ENCODE measurements at regions not wholly inside any gene's neighbourhood (a gene's known extent, or its start where the extent isn't known, plus 50 kb on each side); places are given as distances from the start of the nearest gene placed in this dataset.

DNA sequence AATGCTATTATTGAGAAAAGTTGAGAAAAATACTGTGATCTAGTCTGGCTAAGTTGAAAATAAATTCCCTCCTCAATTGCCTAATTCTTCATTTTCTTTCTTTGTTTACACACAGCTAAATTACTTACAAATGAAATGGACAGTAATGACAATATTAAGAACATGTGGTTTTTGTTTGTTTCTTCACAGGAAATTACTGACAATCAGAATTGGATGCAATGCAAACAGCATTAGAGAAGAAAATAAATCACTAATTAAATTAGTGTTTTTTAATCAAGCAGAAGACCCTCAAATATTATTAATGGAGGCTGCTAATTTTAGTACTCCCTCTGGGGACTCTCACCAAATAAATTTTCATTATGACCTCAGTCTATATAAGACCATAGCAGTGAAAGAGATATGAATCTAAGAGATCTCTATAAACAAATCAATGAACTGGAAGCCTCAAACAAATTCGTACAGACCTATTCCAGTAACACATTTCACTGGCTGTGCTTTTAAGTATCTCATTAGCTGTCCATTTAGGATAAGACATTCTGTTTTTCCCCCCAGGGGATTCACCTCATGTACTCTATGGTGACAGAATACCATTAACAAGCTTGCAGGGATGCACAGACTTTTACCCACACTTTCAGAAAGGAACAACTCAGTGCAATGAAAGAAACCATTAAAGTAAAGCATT is 202.0 kb upstream of the DGKB start (continued):
- TF ChIP-seq, protein P1, sequence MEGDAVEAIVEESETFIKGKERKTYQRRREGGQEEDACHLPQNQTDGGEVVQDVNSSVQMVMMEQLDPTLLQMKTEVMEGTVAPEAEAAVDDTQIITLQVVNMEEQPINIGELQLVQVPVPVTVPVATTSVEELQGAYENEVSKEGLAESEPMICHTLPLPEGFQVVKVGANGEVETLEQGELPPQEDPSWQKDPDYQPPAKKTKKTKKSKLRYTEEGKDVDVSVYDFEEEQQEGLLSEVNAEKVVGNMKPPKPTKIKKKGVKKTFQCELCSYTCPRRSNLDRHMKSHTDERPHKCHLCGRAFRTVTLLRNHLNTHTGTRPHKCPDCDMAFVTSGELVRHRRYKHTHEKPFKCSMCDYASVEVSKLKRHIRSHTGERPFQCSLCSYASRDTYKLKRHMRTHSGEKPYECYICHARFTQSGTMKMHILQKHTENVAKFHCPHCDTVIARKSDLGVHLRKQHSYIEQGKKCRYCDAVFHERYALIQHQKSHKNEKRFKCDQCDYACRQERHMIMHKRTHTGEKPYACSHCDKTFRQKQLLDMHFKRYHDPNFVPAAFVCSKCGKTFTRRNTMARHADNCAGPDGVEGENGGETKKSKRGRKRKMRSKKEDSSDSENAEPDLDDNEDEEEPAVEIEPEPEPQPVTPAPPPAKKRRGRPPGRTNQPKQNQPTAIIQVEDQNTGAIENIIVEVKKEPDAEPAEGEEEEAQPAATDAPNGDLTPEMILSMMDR (IDR thresholded peaks at IDR 0.05; ENCODE audit: control extremely low read depth in 1 of 3, insufficient read depth in 1 of 3, low read depth in 1 of 3, low read length in 3 of 3), result no peak
- no peak for TF ChIP-seq CHD1 (IDR thresholded peaks at IDR 0.05; ENCODE audit: low read depth, low read length)
- no peak for TF ChIP-seq TAF1 (IDR thresholded peaks at IDR 0.05; ENCODE audit: low read depth, low read length)
